NCI-H1105 (cell line): ENCODE measurements at regions not wholly inside any gene's neighbourhood (a gene's known extent, or its start where the extent isn't known, plus 50 kb on each side); places are given as distances from the start of the nearest gene placed in this dataset.
"Not testable (repeated sequence)": the region's sequence is repeated elsewhere in the genome, so short reads cannot be mapped to it uniquely, and the experiment has no call there.

ENCODE experiments used
- DNase-seq: peaks from one replicate; lab custom pipeline; 2025; lab: John Stamatoyannopoulos, UW

GRCh38 chr4:189697675-189698245 lies 242.9 kb upstream of the FRG1 start:
- not testable (repeated sequence) for DNase-seq

- DNase-seq = not testable (repeated sequence)
Observed at GRCh38 chr4:189703000-189703399, 237.7 kb upstream of the FRG1 start.

- not testable (repeated sequence) for DNase-seq
Observed at GRCh38 chr4:189706821-189707220, 233.9 kb upstream of the FRG1 start.

GRCh38 chr4:189707227-189707626 lies 233.4 kb upstream of the FRG1 start:
- not testable (repeated sequence) for DNase-seq

GRCh38 chr4:189711956-189712355 lies 228.7 kb upstream of the FRG1 start:
- DNase-seq = not testable (repeated sequence)

GRCh38 chr4:189721016-189721993 lies 219.4 kb upstream of the FRG1 start:
- not testable (repeated sequence) for DNase-seq

- DNase-seq = peak; percentile 44
Observed at GRCh38 chr4:189722324-189723003, 218.2 kb upstream of the FRG1 start.

- not testable (repeated sequence) for DNase-seq
Observed at GRCh38 chr4:189727982-189728638, 212.6 kb upstream of the FRG1 start.

GRCh38 chr4:189731989-189732388 lies 208.7 kb upstream of the FRG1 start:
- DNase-seq = not testable (repeated sequence)

- not testable (repeated sequence) for DNase-seq
Observed at GRCh38 chr4:189733507-189733906, 207.2 kb upstream of the FRG1 start.

- not testable (repeated sequence) for DNase-seq
Observed at GRCh38 chr4:189734648-189735267, 205.9 kb upstream of the FRG1 start.

GRCh38 chr4:189736656-189737055 lies 204.0 kb upstream of the FRG1 start:
- DNase-seq = not testable (repeated sequence)

GRCh38 chr4:189740118-189740517 lies 200.6 kb upstream of the FRG1 start:
- not testable (repeated sequence) for DNase-seq

- no peak for DNase-seq
Observed at GRCh38 chr4:189740873-189741272, 199.8 kb upstream of the FRG1 start.

- not testable (repeated sequence) for DNase-seq
Observed at GRCh38 chr4:189753092-189753491, 187.6 kb upstream of the FRG1 start.

- no peak for DNase-seq
Observed at GRCh38 chr4:189763583-189763982, 177.1 kb upstream of the FRG1 start.

GRCh38 chr4:189765301-189765700 lies 175.4 kb upstream of the FRG1 start:
- DNase-seq = no peak

GRCh38 chr4:189765736-189766135 lies 174.9 kb upstream of the FRG1 start:
- DNase-seq = no peak

GRCh38 chr4:189767941-189768340 lies 172.7 kb upstream of the FRG1 start:
- DNase-seq = no peak

GRCh38 chr4:189769131-189769530 lies 171.5 kb upstream of the FRG1 start:
- DNase-seq = no peak

- DNase-seq = no peak
Observed at GRCh38 chr4:189771696-189772361, 168.8 kb upstream of the FRG1 start.
